ENCODE measurements at regions not wholly inside any gene's neighbourhood (a gene's known extent, or its start where the extent isn't known, plus 50 kb on each side); places are given as distances from the start of the nearest gene placed in this dataset.

DNA sequence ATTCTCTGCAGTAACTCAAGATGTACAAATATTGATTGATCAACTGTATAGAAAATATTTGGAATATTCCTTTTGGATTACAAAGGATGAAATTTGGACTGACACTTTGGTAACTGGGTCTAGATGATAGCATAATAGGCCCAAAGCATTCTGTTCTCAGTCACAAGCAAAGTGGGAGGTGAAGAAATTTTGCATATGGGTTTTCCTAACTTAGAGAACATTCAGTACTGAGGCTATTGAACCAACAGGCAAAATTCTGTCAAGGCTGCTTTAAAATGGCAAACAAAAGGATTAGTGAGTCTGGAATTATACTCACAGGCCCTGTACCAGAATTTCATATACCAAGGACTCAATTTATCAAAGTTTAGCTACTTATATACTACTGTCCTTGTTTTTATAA lies 1020.6 kb downstream of the TLE4 start:
- TF ChIP-seq, protein P1, sequence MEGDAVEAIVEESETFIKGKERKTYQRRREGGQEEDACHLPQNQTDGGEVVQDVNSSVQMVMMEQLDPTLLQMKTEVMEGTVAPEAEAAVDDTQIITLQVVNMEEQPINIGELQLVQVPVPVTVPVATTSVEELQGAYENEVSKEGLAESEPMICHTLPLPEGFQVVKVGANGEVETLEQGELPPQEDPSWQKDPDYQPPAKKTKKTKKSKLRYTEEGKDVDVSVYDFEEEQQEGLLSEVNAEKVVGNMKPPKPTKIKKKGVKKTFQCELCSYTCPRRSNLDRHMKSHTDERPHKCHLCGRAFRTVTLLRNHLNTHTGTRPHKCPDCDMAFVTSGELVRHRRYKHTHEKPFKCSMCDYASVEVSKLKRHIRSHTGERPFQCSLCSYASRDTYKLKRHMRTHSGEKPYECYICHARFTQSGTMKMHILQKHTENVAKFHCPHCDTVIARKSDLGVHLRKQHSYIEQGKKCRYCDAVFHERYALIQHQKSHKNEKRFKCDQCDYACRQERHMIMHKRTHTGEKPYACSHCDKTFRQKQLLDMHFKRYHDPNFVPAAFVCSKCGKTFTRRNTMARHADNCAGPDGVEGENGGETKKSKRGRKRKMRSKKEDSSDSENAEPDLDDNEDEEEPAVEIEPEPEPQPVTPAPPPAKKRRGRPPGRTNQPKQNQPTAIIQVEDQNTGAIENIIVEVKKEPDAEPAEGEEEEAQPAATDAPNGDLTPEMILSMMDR (IDR thresholded peaks at IDR 0.05; ENCODE audit: low read depth, low read length), result no peak
- TF ChIP-seq MYC (IDR thresholded peaks at IDR 0.05; ENCODE audit: low read depth, low read length), result no peak
